ENCODE measurements at regions not wholly inside any gene's neighbourhood (a gene's known extent, or its start where the extent isn't known, plus 50 kb on each side); places are given as distances from the start of the nearest gene placed in this dataset.

GRCh38 chr16:51919736-51920135, 627.2 kb downstream of the TOX3 start:
- no TSS peak for BruUV-seq (replicated peaks)
- dilution Hi-C loops (cut with HindIII; ENCODE audit: low sequenced_read_pairs, unreplicated experiment) (no loop called here), in situ Hi-C loops (cut with MboI; ENCODE audit: low sequenced_read_pairs) (no loop called here), intact Hi-C loops (cut with micrococcal nuclease) (no loop called here)
- Histone ChIP-seq H2AFZ (replicated peaks; ENCODE audit: low read length, poor library complexity) (peak overlapping the region; percentile 2), H3K79me1 (ENCODE audit: low read depth in 1 of 2, low read length in 2 of 2) (no peaks in the 10 kb centered on the region), H3K9ac (ENCODE audit: low read depth, low read length) (no peak overlapping the region), H2AK5ac (ENCODE audit: low read depth, low read length) (no peak overlapping the region), H3K18ac (ENCODE audit: low read depth, low read length) (no peak overlapping the region), H3K4ac (ENCODE audit: low read depth, low read length) (no peak overlapping the region), H2BK120ac (ENCODE audit: low read depth, low read length) (no peak overlapping the region), H2AK9ac (replicated peaks; ENCODE audit: low read depth, low read length, poor library complexity) (no peak overlapping the region), H2BK5ac (ENCODE audit: low read depth, low read length, poor library complexity, severe bottlenecking) (no peak overlapping the region), H3K4me2 (ENCODE audit: low read depth, low read length) (no peak overlapping the region), H4K5ac (ENCODE audit: low read depth, low read length) (no peak overlapping the region), H2BK20ac (ENCODE audit: low read depth, low read length) (0 out of 2 replicates have a peak overlapping the region, but pooled peaks have one; percentile 36), H3K27ac (ENCODE audit: insufficient read depth, low read length) (no peak overlapping the region), H4K91ac (ENCODE audit: insufficient read depth, low read depth, low read length) (no peak overlapping the region), H3K27me3 (ENCODE audit: control insufficient read depth, insufficient read depth, low read length) (no peaks in the 10 kb centered on the region), H3K14ac (replicated peaks; ENCODE audit: low read depth, low read length) (no peak overlapping the region), H3K23ac (ENCODE audit: low read depth, low read length) (no peak overlapping the region), H3K36me3 (ENCODE audit: control insufficient read depth, insufficient read depth, low read length) (no peaks in the 10 kb centered on the region), H3K9me1 (ENCODE audit: insufficient read depth, low read length) (no peaks in the 10 kb centered on the region), H4K20me1 (ENCODE audit: insufficient read depth, low read length) (no peaks in the 10 kb centered on the region), H4K8ac (ENCODE audit: low read depth in 2 of 2, low read length in 2 of 2) (no peak overlapping the region), H3K4me3 (ENCODE audit: insufficient read depth, low read depth, low read length) (no peak overlapping the region), H3K9me3 (ENCODE audit: control insufficient read depth, insufficient read depth, low read length) (no peaks in the 10 kb centered on the region), H3K4me1 (ENCODE audit: control insufficient read depth, insufficient read depth, low read length) (no peaks in the 10 kb centered on the region; the same call in 1 of the 2 replicates), H2BK15ac (ENCODE audit: low read depth, low read length) (no peak overlapping the region; the same call in 2 of the 3 replicates), H3K56ac (ENCODE audit: extremely low read depth, insufficient read depth, low read length) (no peak overlapping the region)
- ChIA-PET CTCF (no interaction called here), POLR2A (ENCODE audit: unreplicated experiment) (no interaction called here)
- TF ChIP-seq FOS (IDR thresholded peaks at IDR 0.05; ENCODE audit: low read depth, low read length) (no peak), USF2 (IDR thresholded peaks at IDR 0.05; ENCODE audit: low read depth, low read length) (no peak), MXI1 (IDR thresholded peaks at IDR 0.05; ENCODE audit: borderline replicate concordance, low read depth, low read length) (no peak), RCOR1 (IDR thresholded peaks at IDR 0.05; ENCODE audit: insufficient replicate concordance, low read length) (no peak), MAZ (IDR thresholded peaks at IDR 0.05; ENCODE audit: borderline replicate concordance, low read depth, low read length) (no peak), MAFK (IDR thresholded peaks at IDR 0.05; ENCODE audit: low read depth, low read length) (no peak), ELK1 (IDR thresholded peaks at IDR 0.05; ENCODE audit: borderline replicate concordance, low read depth, low read length) (no peak), CEBPB (IDR thresholded peaks at IDR 0.05; ENCODE audit: low read depth, low read length) (no peak), BHLHE40 (IDR thresholded peaks at IDR 0.05; ENCODE audit: low read depth, low read length) (no peak), RAD21 (IDR thresholded peaks at IDR 0.05; ENCODE audit: low read length) (no peak), CHD1 (IDR thresholded peaks at IDR 0.05; ENCODE audit: low read depth, low read length) (no peak), RFX5 (IDR thresholded peaks at IDR 0.05; ENCODE audit: low read depth, low read length) (no peak), POLR2A (IDR thresholded peaks at IDR 0.05; ENCODE audit: low read depth, low read length) (no peak), NFE2L2 (IDR thresholded peaks at IDR 0.05; ENCODE audit: low read depth, low read length) (no peak), SMC3 (IDR thresholded peaks at IDR 0.05; ENCODE audit: low read depth, low read length) (no peak)
- TF ChIP-seq, protein P1, sequence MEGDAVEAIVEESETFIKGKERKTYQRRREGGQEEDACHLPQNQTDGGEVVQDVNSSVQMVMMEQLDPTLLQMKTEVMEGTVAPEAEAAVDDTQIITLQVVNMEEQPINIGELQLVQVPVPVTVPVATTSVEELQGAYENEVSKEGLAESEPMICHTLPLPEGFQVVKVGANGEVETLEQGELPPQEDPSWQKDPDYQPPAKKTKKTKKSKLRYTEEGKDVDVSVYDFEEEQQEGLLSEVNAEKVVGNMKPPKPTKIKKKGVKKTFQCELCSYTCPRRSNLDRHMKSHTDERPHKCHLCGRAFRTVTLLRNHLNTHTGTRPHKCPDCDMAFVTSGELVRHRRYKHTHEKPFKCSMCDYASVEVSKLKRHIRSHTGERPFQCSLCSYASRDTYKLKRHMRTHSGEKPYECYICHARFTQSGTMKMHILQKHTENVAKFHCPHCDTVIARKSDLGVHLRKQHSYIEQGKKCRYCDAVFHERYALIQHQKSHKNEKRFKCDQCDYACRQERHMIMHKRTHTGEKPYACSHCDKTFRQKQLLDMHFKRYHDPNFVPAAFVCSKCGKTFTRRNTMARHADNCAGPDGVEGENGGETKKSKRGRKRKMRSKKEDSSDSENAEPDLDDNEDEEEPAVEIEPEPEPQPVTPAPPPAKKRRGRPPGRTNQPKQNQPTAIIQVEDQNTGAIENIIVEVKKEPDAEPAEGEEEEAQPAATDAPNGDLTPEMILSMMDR (conservative IDR thresholded peaks at IDR 0.05; ENCODE audit: low read depth, low read length): no peak
- peak; percentile 16 for DNase-seq
- whole genome bisulfite sequencing, 2 experiments (ENCODE audit: extremely low coverage in 2 of 2, insufficient read length in 1 of 2): 58% methylated on average over 2 of the region's 4 CpGs; no CpG with 5 or more reads in 1 of the 2 experiments
- no peak for ATAC-seq (ENCODE audit: low read depth)

All from IMR-90 (cell line).